22Rv1 (cell line): ENCODE measurements at regions not wholly inside any gene's neighbourhood (a gene's known extent, or its start where the extent isn't known, plus 50 kb on each side); places are given as distances from the start of the nearest gene placed in this dataset.

Source experiments
- H3K27ac ChIP-seq: fragments of 450-650 bp; 2 replicates; pipeline ENCODE4 v1.5.1; 2017
- ZFX ChIP-seq: fragments of 450-650 bp; IDR thresholded peaks from 2 replicates; pipeline ENCODE4 v1.6.1; 2017; ENCODE audit warnings: antibody characterized with exemption, borderline replicate concordance
- TF ChIP-seq, protein P1 (sequence below): fragments of 450-650 bp; IDR thresholded peaks from 2 replicates; pipeline ENCODE4 v1.5.1; 2017; ENCODE audit warnings: mild to moderate bottlenecking

DNA sequence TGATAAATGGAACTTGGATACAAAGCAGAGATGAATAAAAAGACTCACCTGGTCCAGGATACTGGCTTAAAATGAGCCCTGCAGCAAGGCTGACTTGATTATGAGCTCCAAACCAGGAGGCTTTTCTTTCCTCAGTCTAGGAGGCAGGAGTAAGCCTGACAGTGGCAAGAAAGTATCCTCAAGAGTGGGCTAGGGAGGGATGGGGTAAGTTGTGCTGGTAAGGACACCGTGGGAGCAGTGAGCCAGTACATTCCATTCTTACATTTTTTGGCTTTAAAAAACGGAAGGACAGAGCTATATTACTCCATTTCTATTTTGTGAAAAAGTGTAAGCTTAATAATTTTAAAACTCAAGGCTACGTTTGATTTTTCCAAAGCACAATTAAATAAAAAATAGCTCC lies 187.1 kb upstream of the DDI1 start:
- TF ChIP-seq ZFX = no peak
- TF ChIP-seq, protein P1, sequence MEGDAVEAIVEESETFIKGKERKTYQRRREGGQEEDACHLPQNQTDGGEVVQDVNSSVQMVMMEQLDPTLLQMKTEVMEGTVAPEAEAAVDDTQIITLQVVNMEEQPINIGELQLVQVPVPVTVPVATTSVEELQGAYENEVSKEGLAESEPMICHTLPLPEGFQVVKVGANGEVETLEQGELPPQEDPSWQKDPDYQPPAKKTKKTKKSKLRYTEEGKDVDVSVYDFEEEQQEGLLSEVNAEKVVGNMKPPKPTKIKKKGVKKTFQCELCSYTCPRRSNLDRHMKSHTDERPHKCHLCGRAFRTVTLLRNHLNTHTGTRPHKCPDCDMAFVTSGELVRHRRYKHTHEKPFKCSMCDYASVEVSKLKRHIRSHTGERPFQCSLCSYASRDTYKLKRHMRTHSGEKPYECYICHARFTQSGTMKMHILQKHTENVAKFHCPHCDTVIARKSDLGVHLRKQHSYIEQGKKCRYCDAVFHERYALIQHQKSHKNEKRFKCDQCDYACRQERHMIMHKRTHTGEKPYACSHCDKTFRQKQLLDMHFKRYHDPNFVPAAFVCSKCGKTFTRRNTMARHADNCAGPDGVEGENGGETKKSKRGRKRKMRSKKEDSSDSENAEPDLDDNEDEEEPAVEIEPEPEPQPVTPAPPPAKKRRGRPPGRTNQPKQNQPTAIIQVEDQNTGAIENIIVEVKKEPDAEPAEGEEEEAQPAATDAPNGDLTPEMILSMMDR = no peak
- no peak overlapping the region for H3K27ac ChIP-seq

DNA sequence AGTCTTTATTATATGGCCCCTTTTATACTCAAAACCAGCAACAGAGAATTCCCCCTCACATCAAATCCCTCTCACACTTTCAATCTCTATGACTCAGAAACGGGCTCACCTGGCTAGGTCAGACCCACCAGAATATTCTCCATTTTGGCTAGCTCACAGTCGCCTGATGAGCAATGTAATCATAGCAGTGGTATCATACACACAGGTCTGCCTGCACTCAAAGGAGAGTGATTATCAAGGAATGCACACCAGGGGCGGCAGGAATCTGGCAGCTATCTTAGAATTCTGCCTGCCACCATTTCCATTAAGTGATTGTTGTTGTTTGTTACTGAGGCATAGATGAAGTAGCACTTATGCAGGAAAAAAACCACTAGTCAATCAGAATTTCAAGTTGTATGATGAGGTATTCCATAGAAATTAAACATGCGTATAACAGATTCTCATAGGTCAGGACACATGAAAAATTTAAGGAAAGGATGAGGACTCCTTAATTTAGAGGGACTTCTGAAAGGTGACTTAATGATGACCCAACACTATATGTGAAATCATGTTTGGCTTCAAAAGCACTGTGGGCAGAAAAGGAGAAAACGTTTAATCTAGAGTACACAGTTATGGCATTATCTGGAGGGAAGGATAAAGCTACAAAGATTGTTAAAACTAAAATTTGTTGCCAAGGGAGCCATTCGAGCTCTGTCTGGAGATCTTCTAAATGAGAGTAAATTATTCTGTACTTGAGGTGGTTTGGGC lies 185.8 kb upstream of the DDI1 start:
- H3K27ac ChIP-seq = no peak overlapping the region
- TF ChIP-seq, protein P1 = no peak
- no peak for TF ChIP-seq ZFX

DNA sequence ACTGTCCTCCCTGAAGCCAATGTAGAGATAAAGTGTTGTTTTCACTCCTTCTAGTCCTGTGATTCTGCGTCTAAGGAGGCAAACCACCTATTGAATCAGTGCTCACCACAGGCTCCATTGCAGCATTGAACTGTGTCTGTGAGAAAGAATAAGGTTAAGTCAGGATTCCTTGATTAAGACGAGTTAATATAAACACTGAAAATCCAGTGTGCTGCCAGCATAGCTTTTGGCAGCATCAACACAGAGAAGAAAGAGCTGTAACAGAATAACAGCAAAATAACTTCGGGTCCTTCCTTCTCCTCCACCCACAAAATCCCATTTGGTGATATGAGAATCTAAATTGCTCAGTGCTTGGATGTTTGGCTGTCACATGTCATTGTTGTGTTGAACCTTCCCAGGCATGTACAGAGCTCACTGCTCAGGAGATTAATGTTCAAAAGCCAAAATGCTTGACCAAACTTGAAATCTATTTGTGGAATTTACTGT lies 185.2 kb upstream of the DDI1 start:
- TF ChIP-seq ZFX = no peak
- TF ChIP-seq, protein P1 = no peak
- H3K27ac ChIP-seq = no peak overlapping the region
